GM18499 (cell line): ENCODE measurements at regions not wholly inside any gene's neighbourhood (a gene's known extent, or its start where the extent isn't known, plus 50 kb on each side); places are given as distances from the start of the nearest gene placed in this dataset.
"Not testable (repeated sequence)": the region's sequence is repeated elsewhere in the genome, so short reads cannot be mapped to it uniquely, and the experiment has no call there.

Experiments
- ATAC-seq: cut with Tn5 transposase; IDR thresholded peaks from one replicate; pipeline ENCODE4 v1.9.1; 2021; ENCODE audit warnings: moderate number of reproducible peaks; ENCODE audit not compliant: insufficient read depth, unreplicated experiment

GRCh38 chr11:130550150-130550549 lies 101.7 kb downstream of the ADAMTS15 start:
- no peak for ATAC-seq

GRCh38 chr11:130550984-130551383 lies 102.5 kb downstream of the ADAMTS15 start:
- no peak for ATAC-seq

- ATAC-seq: no peak
These were observed 102.9 kb downstream of the ADAMTS15 start for GRCh38 chr11:130551388-130551787.

GRCh38 chr11:130553306-130553705 lies 104.9 kb downstream of the ADAMTS15 start:
- no peak for ATAC-seq

GRCh38 chr11:130554241-130555055 lies 106.0 kb downstream of the ADAMTS15 start:
- ATAC-seq: no peak

GRCh38 chr11:130555251-130555841 lies 106.9 kb downstream of the ADAMTS15 start:
- no peak for ATAC-seq

GRCh38 chr11:130560000-130560780 lies 111.7 kb downstream of the ADAMTS15 start:
- ATAC-seq: no peak

GRCh38 chr11:130560781-130561109 lies 112.3 kb downstream of the ADAMTS15 start:
- no peak for ATAC-seq

GRCh38 chr11:130561441-130561881 lies 113.0 kb downstream of the ADAMTS15 start:
- no peak for ATAC-seq

- ATAC-seq: no peak
These were observed 114.1 kb downstream of the ADAMTS15 start for GRCh38 chr11:130562549-130562948.

- not testable (repeated sequence) for ATAC-seq
These were observed 117.9 kb downstream of the ADAMTS15 start for GRCh38 chr11:130566360-130566759.

- no peak for ATAC-seq
These were observed 123.1 kb downstream of the ADAMTS15 start for GRCh38 chr11:130571519-130571918.

GRCh38 chr11:130571947-130572584 lies 123.6 kb downstream of the ADAMTS15 start:
- no peak for ATAC-seq

GRCh38 chr11:130573767-130574166 lies 125.3 kb downstream of the ADAMTS15 start:
- no peak for ATAC-seq

GRCh38 chr11:130574740-130575139 lies 126.3 kb downstream of the ADAMTS15 start:
- ATAC-seq: no peak

GRCh38 chr11:130576146-130576545 lies 127.7 kb downstream of the ADAMTS15 start:
- ATAC-seq: no peak

GRCh38 chr11:130578738-130579368 lies 130.4 kb downstream of the ADAMTS15 start:
- ATAC-seq: no peak

- ATAC-seq: no peak
These were observed 131.9 kb downstream of the ADAMTS15 start for GRCh38 chr11:130580372-130580771.

GRCh38 chr11:130580891-130581492 lies 132.5 kb downstream of the ADAMTS15 start:
- no peak for ATAC-seq

GRCh38 chr11:130581646-130582045 lies 133.2 kb downstream of the ADAMTS15 start:
- ATAC-seq: no peak
